Tibial nerve (tissue), 3 donors: ENCODE measurements at regions not wholly inside any gene's neighbourhood (a gene's known extent, or its start where the extent isn't known, plus 50 kb on each side); places are given as distances from the start of the nearest gene placed in this dataset.

Experiments used
- POLR2A ChIP-seq, 2 donors: fragments of 450-650 bp; IDR thresholded peaks; one replicate each; pipeline ENCODE4 v1.6.1; 2017; ENCODE audit warnings: antibody characterized with exemption in 2 of 2, mild to moderate bottlenecking in 2 of 2, moderate library complexity in 2 of 2
- TF ChIP-seq, protein P1 (sequence below), 5 experiments: fragments of 200-600 bp in 3 of 5; fragments of 450-650 bp in 2 of 5; sonication (generic) in 3 of 5; IDR thresholded peaks; one replicate each; pipeline ENCODE4 v1.5.1; 2016 to 2019; ENCODE audit warnings: antibody characterized with exemption in 5 of 5, mild to moderate bottlenecking in 3 of 5, moderate library complexity in 2 of 5

DNA sequence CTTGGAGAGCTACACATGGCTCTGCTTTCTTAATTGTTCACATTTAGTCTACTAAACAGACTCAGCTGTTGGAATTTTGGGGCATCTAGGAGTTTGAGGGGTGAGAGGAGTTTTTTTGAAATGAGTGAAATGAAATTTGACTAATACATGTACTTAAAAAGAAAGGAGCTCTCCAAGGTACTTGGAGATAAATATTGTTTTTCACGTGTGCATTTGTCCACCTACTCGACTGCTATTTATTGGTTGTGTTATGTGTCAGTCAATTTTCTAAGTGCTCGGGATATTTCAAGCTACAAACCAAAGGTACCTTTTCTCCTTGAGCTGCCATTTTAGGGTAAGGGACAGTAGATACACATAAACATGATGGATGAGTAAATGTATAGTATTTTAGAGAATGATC lies 697.0 kb downstream of the LIG4 start:
- TF ChIP-seq, protein P1, sequence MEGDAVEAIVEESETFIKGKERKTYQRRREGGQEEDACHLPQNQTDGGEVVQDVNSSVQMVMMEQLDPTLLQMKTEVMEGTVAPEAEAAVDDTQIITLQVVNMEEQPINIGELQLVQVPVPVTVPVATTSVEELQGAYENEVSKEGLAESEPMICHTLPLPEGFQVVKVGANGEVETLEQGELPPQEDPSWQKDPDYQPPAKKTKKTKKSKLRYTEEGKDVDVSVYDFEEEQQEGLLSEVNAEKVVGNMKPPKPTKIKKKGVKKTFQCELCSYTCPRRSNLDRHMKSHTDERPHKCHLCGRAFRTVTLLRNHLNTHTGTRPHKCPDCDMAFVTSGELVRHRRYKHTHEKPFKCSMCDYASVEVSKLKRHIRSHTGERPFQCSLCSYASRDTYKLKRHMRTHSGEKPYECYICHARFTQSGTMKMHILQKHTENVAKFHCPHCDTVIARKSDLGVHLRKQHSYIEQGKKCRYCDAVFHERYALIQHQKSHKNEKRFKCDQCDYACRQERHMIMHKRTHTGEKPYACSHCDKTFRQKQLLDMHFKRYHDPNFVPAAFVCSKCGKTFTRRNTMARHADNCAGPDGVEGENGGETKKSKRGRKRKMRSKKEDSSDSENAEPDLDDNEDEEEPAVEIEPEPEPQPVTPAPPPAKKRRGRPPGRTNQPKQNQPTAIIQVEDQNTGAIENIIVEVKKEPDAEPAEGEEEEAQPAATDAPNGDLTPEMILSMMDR (IDR thresholded peaks at IDR 0.05) = no peak
- TF ChIP-seq POLR2A (IDR thresholded peaks at IDR 0.05) = no peak
